Stomach (tissue), 4 donors: ENCODE measurements at regions not wholly inside any gene's neighbourhood (a gene's known extent, or its start where the extent isn't known, plus 50 kb on each side); places are given as distances from the start of the nearest gene placed in this dataset.

Source experiments
- POLR2A ChIP-seq, 4 donors: fragments of 450-650 bp; IDR thresholded peaks; one replicate each; pipeline ENCODE4 v1.6.1; 2016; ENCODE audit warnings: antibody characterized with exemption in 4 of 4, control low read depth in 2 of 4, mild to moderate bottlenecking in 1 of 4, moderate library complexity in 1 of 4
- TF ChIP-seq, protein P1 (sequence below), 7 experiments: fragments of 450-650 bp in 4 of 7; fragments of 200-600 bp in 3 of 7; sonication (generic) in 3 of 7; IDR thresholded peaks; one replicate each; pipeline ENCODE4 v1.5.1; 2016 to 2019; ENCODE audit warnings: antibody characterized with exemption in 7 of 7, control low read depth in 2 of 7, mild to moderate bottlenecking in 1 of 7

DNA sequence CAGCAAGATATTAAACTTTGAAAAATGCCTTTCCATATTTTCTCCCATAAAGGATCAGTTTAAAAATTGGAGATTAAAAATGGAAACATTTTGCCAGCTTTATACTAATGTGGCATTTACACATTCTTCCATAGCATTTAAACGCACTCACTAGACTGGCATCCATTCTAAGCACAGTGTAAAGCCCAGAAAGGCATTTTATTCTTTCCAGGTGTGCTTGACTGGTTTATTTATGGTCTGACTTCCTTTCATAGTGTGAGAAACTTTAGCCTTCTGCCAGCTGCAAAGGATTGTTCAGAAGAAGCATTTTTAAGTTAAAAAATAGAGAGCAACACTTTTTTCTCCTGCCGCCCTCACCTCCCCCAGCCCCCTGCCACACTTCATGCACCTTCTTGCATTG, 271.7 kb upstream of the PSMD7 start:
- TF ChIP-seq, protein P1, sequence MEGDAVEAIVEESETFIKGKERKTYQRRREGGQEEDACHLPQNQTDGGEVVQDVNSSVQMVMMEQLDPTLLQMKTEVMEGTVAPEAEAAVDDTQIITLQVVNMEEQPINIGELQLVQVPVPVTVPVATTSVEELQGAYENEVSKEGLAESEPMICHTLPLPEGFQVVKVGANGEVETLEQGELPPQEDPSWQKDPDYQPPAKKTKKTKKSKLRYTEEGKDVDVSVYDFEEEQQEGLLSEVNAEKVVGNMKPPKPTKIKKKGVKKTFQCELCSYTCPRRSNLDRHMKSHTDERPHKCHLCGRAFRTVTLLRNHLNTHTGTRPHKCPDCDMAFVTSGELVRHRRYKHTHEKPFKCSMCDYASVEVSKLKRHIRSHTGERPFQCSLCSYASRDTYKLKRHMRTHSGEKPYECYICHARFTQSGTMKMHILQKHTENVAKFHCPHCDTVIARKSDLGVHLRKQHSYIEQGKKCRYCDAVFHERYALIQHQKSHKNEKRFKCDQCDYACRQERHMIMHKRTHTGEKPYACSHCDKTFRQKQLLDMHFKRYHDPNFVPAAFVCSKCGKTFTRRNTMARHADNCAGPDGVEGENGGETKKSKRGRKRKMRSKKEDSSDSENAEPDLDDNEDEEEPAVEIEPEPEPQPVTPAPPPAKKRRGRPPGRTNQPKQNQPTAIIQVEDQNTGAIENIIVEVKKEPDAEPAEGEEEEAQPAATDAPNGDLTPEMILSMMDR (IDR thresholded peaks at IDR 0.05): no peak
- TF ChIP-seq POLR2A (IDR thresholded peaks at IDR 0.05): no peak
